B cell (primary cell): ENCODE measurements at regions not wholly inside any gene's neighbourhood (a gene's known extent, or its start where the extent isn't known, plus 50 kb on each side); places are given as distances from the start of the nearest gene placed in this dataset.

Experiments used
- ATAC-seq: fragments of 200-7000 bp; cut with Tn5 transposase; one replicate; pipeline ENCODE4 v1.10.0; 2021; ENCODE audit warnings: low read depth, mild to moderate bottlenecking, moderate number of reproducible peaks, moderate library complexity
- CTCF ChIA-PET: fragments of 350-600 bp; sonication (Branson Sonifier 250); formaldehyde crosslinking; loops from one replicate; lab custom pipeline; 2021; ENCODE audit warnings: antibody characterized with exemption, inconsistent platforms; lab: Charles Lee
- POLR2A ChIA-PET: fragments of 350-600 bp; sonication (Branson Sonifier 250); formaldehyde crosslinking; loops from one replicate; lab custom pipeline; 2021; ENCODE audit warnings: antibody characterized with exemption; lab: Charles Lee
- DNase-seq: peaks from one replicate; pipeline ENCODE4 v3.0.0; 2013
- H2AFZ ChIP-seq: 2 replicates; pipeline ENCODE4 v1.6.1; 2012; ENCODE audit warnings: mild to moderate bottlenecking, low read depth, low read length; ENCODE audit not compliant: insufficient read depth, poor library complexity, severe bottlenecking
- H3K27ac ChIP-seq, 2 donors: 1 replicate in 1 of 2; 2 replicates in 1 of 2; pipeline ENCODE4 v1.5.1; 2012 to 2013; ENCODE audit warnings: low read length in 2 of 2, mild to moderate bottlenecking in 2 of 2, moderate library complexity in 1 of 2
- H3K27me3 ChIP-seq, 4 experiments: fragments of 200-600 bp in 1 of 4; sonication (generic) in 1 of 4; replicated peaks in 1 of 4; 1 replicate in 2 of 4; 2 replicates in 2 of 4; pipeline versions ENCODE4 v1.6.1 to v1.7.0; 2013 to 2016; ENCODE audit warnings: low read length in 3 of 4, mild to moderate bottlenecking in 2 of 4, mixed read lengths in 1 of 4, moderate library complexity in 1 of 4; ENCODE audit not compliant: insufficient read depth in 4 of 4, control insufficient read depth in 3 of 4; ENCODE audit errors: control extremely low read depth in 1 of 4
- H3K36me3 ChIP-seq, 2 experiments: replicated peaks in 1 of 2; 1 replicate in 1 of 2; 2 replicates in 1 of 2; pipeline versions ENCODE4 v1.6.1 to v1.7.1; 2013; ENCODE audit warnings: low read length in 1 of 2; ENCODE audit not compliant: insufficient read depth in 2 of 2, control insufficient read depth in 1 of 2; ENCODE audit errors: control extremely low read depth in 1 of 2, extremely low read depth in 1 of 2
- H3K4me1 ChIP-seq, 2 donors: fragments of 200-600 bp in 1 of 2; sonication (generic) in 1 of 2; 1 replicate in 1 of 2; 2 replicates in 1 of 2; pipeline versions ENCODE4 v1.5.1 to v1.6.1; 2013 to 2017; ENCODE audit warnings: low read length in 2 of 2; ENCODE audit not compliant: control insufficient read depth in 2 of 2, insufficient read depth in 2 of 2
- H3K4me2 ChIP-seq: replicated peaks from 2 replicates; pipeline ENCODE3; 2012; ENCODE audit warnings: mild to moderate bottlenecking, low read depth, low read length; ENCODE audit not compliant: poor library complexity, severe bottlenecking
- H3K4me3 ChIP-seq, 5 experiments: fragments of 200-600 bp in 1 of 5; sonication (generic) in 1 of 5; 1 replicate in 3 of 5; 2 replicates in 2 of 5; pipeline versions ENCODE4 v1.5.1 to v1.7.0; 2011 to 2016; ENCODE audit warnings: low read length in 4 of 5, mild to moderate bottlenecking in 4 of 5, low read depth in 2 of 5, control low read depth in 1 of 5, moderate library complexity in 1 of 5; ENCODE audit not compliant: insufficient read depth in 1 of 5; ENCODE audit errors: control extremely low read depth in 1 of 5, extremely low read depth in 1 of 5
- H3K79me2 ChIP-seq: fragments of 200-600 bp; sonication (generic); one replicate; pipeline ENCODE4 v1.6.0; 2016; ENCODE audit warnings: low read length; ENCODE audit not compliant: control insufficient read depth, insufficient read depth
- H3K9ac ChIP-seq: fragments of 200-600 bp; sonication (generic); 2 replicates; pipeline ENCODE4 v1.6.1; 2017; ENCODE audit warnings: mild to moderate bottlenecking, low read length, moderate library complexity
- H3K9me3 ChIP-seq, 3 donors: one replicate each; pipeline versions ENCODE4 v1.6.1 to v1.7.1; 2013; ENCODE audit warnings: low read length in 2 of 3; ENCODE audit not compliant: control insufficient read depth in 2 of 3, insufficient read depth in 1 of 3; ENCODE audit errors: control extremely low read depth in 1 of 3
- H4K20me1 ChIP-seq: 2 replicates; pipeline ENCODE4 v1.6.0; 2012; ENCODE audit warnings: mild to moderate bottlenecking, low read length; ENCODE audit not compliant: insufficient read depth, control insufficient read depth, poor library complexity, severe bottlenecking
- H3K27ac Mint-ChIP-seq: one replicate; pipeline ENCODE4 v1.8.0; 2021; ENCODE audit warnings: mixed read lengths
- H3K27me3 Mint-ChIP-seq: one replicate; pipeline ENCODE4 v1.8.0; 2021; ENCODE audit warnings: mixed read lengths
- H3K4me1 Mint-ChIP-seq: one replicate; pipeline ENCODE4 v1.8.0; 2021; ENCODE audit warnings: mixed read lengths
- H3K4me3 Mint-ChIP-seq: one replicate; pipeline ENCODE4 v1.8.0; 2021; ENCODE audit warnings: mixed read lengths
- H3K9me3 Mint-ChIP-seq: one replicate; pipeline ENCODE4 v1.8.0; 2022; ENCODE audit warnings: mixed read lengths; ENCODE audit not compliant: insufficient read depth
- CTCF ChIP-seq: fragments of 200-600 bp; IDR thresholded peaks from one replicate; pipeline ENCODE4 v1.8.0; 2022; ENCODE audit warnings: antibody characterized with exemption, mild to moderate bottlenecking
- EZH2 ChIP-seq: IDR thresholded peaks from 2 replicates; pipeline ENCODE4 v1.6.1; 2012; ENCODE audit warnings: borderline replicate concordance, low read depth, mild to moderate bottlenecking, moderate library complexity, low read length; ENCODE audit not compliant: insufficient read depth, poor library complexity, severe bottlenecking
- WGBS: methylation state at CpG from one replicate; pipeline ENCODE4 v1.1.5; 2013; ENCODE audit warnings: missing lambda C conversion rate; ENCODE audit not compliant: insufficient coverage; 5-methylcytosine and 5-hydroxymethylcytosine counted together
- intact Hi-C: fragments of 100-400 bp; cut with micrococcal nuclease; formaldehyde crosslinking; loops from one replicate; pipeline ENCODE4 v1.10.0; 2022

DNA sequence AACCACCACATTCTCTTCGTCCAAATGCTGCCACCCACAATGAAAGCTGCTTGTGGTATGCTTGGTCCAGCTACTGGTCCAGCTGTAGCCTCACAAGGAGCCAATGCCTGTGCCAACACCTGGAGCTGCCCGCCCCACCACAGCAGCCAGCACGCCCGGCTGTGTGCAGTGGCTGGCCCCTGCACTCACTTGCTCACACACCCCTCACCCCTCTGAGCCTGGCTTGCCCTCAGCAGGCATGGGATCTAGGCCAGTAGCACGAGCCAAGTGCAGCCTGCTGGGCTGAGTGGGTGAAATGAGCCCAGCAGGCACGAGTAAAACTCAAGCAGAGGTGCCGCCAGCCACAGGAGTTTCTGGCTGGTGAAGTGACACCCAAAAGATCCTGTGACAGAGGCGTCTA is 2096.4 kb upstream of the PCDH20 start:
- no peak overlapping the region for H3K4me2 ChIP-seq
- ATAC-seq (no peak), DNase-seq (no peak)
- no peaks in the 10 kb centered on the region for H4K20me1 ChIP-seq
- peaks cover 0 to 7% (median 0%) of the 10 kb centered on the region in 3 donors for H3K9me3 ChIP-seq
- no peaks in the 10 kb centered on the region for H3K4me1 ChIP-seq
- no peaks in the 10 kb centered on the region for H3K27me3 ChIP-seq
- intact Hi-C loops = no loop called here
- POLR2A ChIA-PET = no interaction called here
- H3K79me2 ChIP-seq = no peaks in the 10 kb centered on the region
- WGBS = 88% methylated on average over 5 of the region's 8 CpGs
- no peak overlapping the region for H3K4me3 ChIP-seq
- H3K4me3 Mint-ChIP-seq = no peak overlapping the region
- H3K4me1 Mint-ChIP-seq = no peaks in the 10 kb centered on the region
- H2AFZ ChIP-seq = no peak overlapping the region
- H3K27ac Mint-ChIP-seq = no peak overlapping the region
- TF ChIP-seq EZH2 (no peak), CTCF (no peak)
- no peak overlapping the region for H3K27ac ChIP-seq
- H3K27me3 Mint-ChIP-seq = no peaks in the 10 kb centered on the region
- CTCF ChIA-PET = no interaction called here
- H3K36me3 ChIP-seq = no peaks in the 10 kb centered on the region
- no peak overlapping the region for H3K9ac ChIP-seq
- H3K9me3 Mint-ChIP-seq = no peaks in the 10 kb centered on the region

GRCh38 chr13:63501702-63502101 is 2086.1 kb upstream of the PCDH20 start:
- Histone ChIP-seq H4K20me1 (no peaks in the 10 kb centered on the region), H3K4me3 (no peak overlapping the region), H3K4me1 (no peaks in the 10 kb centered on the region), H3K79me2 (no peaks in the 10 kb centered on the region), H3K27ac (no peak overlapping the region), H3K36me3 (no peaks in the 10 kb centered on the region), H3K9ac (no peak overlapping the region), H3K4me2 (no peak overlapping the region), H2AFZ (no peak overlapping the region), H3K27me3 (no peaks in the 10 kb centered on the region), H3K9me3 (peaks cover 0 to 8% (median 0%) of the 10 kb centered on the region in 3 donors)
- intact Hi-C loops = no loop called here
- Mint-ChIP-seq H3K4me3 (no peak overlapping the region), H3K27me3 (no peaks in the 10 kb centered on the region), H3K27ac (no peak overlapping the region), H3K4me1 (no peaks in the 10 kb centered on the region), H3K9me3 (peaks cover 4% of the 10 kb centered on the region)
- DNase-seq (no peak), ATAC-seq (no peak)
- TF ChIP-seq EZH2 (no peak), CTCF (no peak)
- ChIA-PET CTCF (no interaction called here), POLR2A (no interaction called here)
- WGBS = no CpG with 5 or more reads among the region's 1 CpG
